ENCODE measurements at regions not wholly inside any gene's neighbourhood (a gene's known extent, or its start where the extent isn't known, plus 50 kb on each side); places are given as distances from the start of the nearest gene placed in this dataset.

DNA sequence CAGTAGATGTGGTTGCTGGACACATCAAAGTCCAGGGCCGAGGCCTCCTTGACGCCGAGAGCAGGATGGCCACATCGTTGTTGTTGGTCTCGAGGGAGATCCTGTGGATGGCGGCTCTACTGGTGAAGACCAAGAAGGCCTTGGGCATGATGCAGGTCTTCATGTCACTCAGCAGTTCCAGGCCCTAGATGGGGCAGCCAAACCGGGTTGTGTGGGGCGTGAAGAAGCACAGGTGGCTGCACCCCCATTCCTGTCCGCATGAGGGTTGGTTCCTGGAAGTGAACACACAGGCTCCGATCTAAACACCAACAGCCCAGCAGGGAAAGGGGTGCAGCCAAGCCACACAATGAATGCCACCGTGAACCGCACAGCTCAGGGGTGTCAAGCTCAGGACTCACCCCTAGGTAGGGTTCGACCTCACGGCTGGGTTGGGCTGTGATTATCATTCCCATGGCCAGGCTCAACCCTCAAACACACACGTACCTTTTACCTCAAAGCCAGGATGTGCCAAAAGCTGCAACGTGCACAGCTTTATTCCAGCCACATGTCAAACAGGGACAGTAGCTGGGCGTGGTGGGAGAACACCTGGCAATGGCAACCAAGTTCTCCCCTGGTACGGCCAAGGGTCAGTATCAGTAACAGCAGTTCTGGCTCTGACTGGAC is 132.3 kb downstream of the CRYBB2 start:
- FAIRE-seq = no peak

- FAIRE-seq = no peak
Observed at GRCh38 chr22:25352294-25352680, 132.8 kb downstream of the CRYBB2 start.

DNA sequence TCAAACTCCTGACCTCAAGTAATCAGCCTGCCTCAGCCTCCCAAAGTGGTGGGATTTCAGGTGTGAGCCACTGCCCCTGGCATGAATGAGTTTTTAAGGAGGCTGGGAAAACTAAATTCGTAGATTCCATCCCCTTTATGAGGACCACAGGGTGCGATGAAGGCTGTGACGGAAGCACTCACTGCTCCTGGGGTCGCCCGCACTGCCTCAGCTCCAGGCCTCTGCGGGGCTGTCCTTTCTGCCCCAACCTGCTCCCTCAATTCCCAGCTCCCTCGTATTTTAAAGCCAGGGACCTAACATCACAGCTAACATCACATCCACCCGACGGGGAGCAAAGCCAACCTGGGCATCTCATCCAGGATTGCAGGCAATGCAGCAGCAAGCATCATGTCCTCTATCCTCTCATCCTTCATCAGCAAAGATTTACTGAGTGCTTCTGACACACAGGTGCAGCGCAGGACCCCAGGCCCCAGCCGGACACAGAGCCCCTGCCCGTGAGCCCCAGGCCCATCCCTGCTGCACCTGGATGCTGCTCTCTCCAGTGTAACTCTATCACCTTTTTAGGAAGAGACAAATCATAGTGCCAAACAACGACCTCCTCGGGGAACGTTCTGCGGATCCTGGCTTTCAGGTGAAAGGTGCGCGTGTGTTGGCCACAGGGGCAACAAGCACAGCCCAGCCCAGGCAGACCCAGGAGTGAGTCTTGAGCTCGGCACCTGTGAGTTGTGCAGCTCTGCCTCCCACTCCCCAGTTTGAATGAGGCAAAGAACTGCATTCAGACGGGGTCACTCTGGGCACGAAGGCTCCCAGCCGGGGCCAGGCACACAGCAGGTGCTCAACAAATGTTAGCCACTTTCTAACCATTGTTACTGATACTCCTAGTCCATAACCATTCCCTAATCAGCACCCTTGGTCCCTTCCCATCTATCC is 134.3 kb downstream of the CRYBB2 start:
- no peak for FAIRE-seq

DNA sequence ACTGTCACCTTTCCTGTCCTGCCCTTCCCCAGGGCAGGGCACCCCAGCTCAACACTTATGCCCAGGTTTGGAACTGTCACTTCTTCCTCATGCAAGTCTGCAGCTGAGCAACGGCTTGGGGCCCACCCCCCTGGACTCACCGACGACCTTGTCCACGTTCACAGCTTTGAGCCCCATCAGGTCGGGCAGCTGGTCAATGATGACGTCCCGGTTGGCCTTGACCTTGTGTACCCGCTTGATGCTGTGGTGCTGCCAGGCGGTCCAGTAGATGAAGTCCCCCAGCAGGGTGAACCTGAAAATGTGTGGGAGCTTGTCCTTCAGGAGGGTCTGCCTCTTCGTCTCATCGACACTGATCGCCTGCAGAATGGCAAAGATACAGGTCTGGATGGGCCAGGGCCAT is 135.0 kb downstream of the CRYBB2 start:
- FAIRE-seq = no peak

GRCh38 chr22:25357132-25357455 is 137.7 kb downstream of the CRYBB2 start:
- no peak for FAIRE-seq

GRCh38 chr22:25357606-25358420 is 138.4 kb downstream of the CRYBB2 start:
- no peak for FAIRE-seq

GRCh38 chr22:25358421-25359170 is 139.2 kb downstream of the CRYBB2 start:
- FAIRE-seq = no peak

GRCh38 chr22:25359601-25360261 is 140.3 kb downstream of the CRYBB2 start:
- no peak for FAIRE-seq

DNA sequence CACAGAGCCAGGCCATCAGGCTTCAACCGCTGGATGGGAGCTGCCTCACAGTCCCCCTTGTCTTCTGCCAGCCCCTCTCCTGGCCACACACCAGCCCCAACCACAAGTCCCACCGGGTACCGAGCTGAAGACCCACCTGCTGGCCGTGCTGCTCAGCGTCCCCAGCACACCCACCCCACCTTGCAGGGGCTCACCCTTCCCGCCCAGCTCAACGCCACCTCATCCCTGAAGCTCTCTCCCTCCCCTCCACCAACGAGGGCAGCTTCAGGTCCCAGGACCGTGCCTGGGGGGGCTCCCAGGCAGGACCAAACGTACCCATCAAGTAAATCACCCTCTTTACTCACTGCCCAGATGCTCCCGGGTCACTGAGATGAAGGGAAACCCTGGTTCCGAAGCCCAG is 141.0 kb downstream of the CRYBB2 start:
- FAIRE-seq = no peak

DNA sequence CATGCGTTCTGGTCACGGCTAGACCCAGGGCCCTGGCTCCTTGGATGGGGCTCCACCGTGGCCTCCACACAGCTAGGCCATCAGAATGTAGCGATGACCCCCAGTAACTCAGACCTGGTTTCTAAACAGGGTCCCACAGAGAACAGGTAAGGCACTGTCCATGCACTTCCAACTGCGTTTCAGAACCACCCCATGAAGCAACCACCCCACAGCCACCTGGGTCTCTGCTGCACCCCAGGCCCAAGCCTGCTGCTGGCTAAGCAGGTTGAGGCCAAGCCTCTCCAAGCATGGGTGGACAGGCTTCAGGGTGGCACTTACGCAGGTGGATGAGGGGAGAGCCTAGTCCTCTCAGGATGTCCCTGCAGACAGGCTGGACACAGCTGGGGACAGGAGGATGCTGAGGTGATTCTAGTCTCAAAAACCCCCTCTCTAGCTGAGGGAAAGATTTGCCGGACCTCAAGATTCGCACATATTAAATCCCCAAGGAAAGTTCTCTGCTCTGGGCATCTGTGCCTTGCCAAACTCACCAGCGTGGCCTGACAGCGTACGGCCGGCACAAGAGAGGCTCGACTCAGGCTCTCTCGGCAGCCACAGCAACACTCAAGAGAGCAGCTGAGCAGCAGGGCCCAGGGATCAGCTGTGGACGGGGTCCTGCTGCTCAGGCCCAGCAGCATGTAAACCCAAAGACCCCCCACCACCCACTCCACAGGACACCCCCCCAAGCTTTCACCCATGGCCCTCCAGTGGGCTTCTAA is 141.6 kb downstream of the CRYBB2 start:
- no peak for FAIRE-seq

DNA sequence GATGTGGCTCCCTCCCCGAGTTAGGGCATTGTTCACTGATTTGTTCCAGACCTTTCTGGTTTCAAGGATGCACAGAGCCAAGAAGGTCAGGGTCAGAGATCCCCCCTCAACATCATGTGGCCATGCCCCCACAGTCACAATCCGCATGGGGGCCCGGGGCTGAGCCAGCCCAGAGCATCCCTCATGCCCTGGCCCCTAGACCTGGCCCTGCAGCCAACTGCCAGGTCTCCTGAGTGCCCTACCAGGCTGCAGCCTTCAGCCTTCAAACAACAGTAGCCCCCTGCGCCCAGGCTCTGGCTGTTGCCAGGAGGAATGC is 142.4 kb downstream of the CRYBB2 start:
- no peak for FAIRE-seq

- no peak for FAIRE-seq
Observed at GRCh38 chr22:25362215-25362882, 142.9 kb downstream of the CRYBB2 start.

GRCh38 chr22:25362883-25363240 is 143.4 kb downstream of the CRYBB2 start:
- no peak for FAIRE-seq

DNA sequence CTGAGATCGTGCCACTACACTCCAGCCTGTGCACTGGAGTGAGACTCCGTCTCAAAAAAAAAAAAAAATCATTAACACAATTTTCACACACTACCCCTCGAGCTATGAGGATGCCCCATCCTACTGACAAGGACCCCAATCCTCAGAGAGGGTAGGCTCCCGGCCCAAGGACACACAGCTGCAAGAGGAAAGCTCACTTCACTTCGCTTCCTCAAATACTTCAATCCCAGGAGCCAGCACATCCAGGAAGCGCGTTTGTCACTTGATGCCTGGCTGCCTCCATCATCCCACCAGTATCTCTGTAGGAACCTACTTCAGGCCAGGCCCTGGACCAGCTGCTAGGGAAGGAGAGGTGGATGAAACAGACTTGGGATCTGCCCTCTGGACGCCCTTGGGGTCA is 144.0 kb downstream of the CRYBB2 start:
- FAIRE-seq = no peak

- no peak for FAIRE-seq
Observed at GRCh38 chr22:25364281-25364680, 144.8 kb downstream of the CRYBB2 start.

- no peak for FAIRE-seq
Observed at GRCh38 chr22:25364736-25365241, 145.3 kb downstream of the CRYBB2 start.

DNA sequence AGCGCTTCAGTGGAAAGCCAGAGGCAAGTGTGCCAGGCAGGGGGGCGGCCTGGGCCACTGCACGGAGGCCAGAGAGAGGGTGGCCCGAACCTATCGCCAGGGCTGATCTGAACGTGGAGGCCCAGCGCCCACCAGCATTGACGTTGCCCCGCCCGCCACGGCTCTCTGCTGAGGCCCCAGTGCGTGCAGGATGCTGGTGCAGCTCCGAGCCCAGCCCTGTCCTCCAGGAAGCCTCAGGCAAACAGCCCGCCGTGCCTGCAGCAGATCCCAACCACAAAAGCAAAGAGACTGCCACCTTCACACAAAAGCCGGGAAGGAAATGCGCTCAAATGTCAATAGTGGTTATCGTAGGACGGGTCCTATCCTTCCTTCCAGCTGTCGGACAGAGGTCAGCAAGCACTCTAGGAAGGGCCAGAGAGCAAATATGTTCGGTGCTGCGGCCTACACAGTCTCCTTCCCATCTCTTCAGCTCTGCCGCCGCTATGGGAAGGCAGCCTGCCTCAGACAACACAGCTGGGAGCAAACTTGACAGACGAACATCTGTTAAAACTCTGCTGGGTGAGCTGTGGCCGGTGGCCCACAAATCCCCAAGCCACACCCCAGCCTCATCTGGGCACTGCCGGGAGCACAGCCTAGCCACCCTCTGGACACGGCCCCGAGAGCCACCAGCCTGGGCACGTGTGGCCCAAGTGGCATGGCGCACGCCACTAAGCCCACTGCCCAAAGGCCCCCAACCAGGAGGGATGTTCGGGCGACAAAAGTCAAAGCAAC is 146.2 kb downstream of the CRYBB2 start:
- no peak for FAIRE-seq

GRCh38 chr22:25366408-25366807 is 147.0 kb downstream of the CRYBB2 start:
- no peak for FAIRE-seq

DNA sequence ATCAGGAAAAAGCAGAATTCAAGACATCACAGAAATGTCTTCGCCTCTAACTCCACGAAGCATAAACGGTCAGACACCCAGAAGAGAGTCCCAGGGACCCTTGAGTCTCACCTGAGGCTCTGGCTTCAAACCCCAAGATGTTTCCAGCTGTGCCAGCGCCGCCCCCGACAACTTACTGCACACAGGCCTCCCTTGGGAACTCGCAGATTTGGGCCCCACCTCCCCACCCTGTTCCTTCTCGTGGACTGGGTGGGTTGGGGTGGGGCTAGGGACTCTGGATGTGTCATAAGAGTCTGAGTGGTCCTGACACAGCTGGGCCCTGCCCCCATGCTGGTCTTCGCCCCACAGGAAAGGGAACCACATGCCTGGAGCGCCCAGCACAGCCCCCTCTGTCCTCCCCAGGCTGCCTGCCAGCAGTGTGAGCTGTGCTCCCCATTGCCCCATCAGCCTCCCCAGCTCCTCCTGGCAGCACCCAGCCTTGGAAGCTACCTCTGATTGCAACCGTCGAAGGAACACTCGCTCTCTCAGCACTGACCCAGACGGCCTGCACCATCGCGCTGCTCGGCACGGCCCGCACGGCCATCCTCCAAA is 147.5 kb downstream of the CRYBB2 start:
- no peak for FAIRE-seq

- no peak for FAIRE-seq
Observed at GRCh38 chr22:25367756-25368155, 148.3 kb downstream of the CRYBB2 start.

Data from A204.1 (cell line).